ENCODE measurements at regions not wholly inside any gene's neighbourhood (a gene's known extent, or its start where the extent isn't known, plus 50 kb on each side); places are given as distances from the start of the nearest gene placed in this dataset.

- TF ChIP-seq ELF4 (CRISPR knock-in tag; IDR thresholded peaks at IDR 0.05; ENCODE audit: low read depth), result no peak
- no peak for TF ChIP-seq MAX (CRISPR knock-in tag; IDR thresholded peaks at IDR 0.05)
- TF ChIP-seq E2F4 (CRISPR knock-in tag; IDR thresholded peaks at IDR 0.05; ENCODE audit: borderline replicate concordance, low read depth), result no peak
- TF ChIP-seq IRF1 (CRISPR knock-in tag; IDR thresholded peaks at IDR 0.05), result no peak
Measured at GRCh38 chr2:128995086-128995485, 676.4 kb upstream of the HS6ST1 start.
